Activated B cell treated with CpG ODN at 0.5 μM for 24 hours (primary cell): ENCODE measurements at regions not wholly inside any gene's neighbourhood (a gene's known extent, or its start where the extent isn't known, plus 50 kb on each side); places are given as distances from the start of the nearest gene placed in this dataset.

Experiments used
- ATAC-seq: fragments of 200-7000 bp; cut with Tn5 transposase; one replicate; pipeline ENCODE4 v1.10.0; 2021; ENCODE audit warnings: low read depth, mild to moderate bottlenecking, moderate library complexity
- CTCF ChIA-PET: fragments of 350-600 bp; sonication (Branson Sonifier 250); formaldehyde crosslinking; loops from one replicate; lab custom pipeline; 2021; ENCODE audit warnings: antibody characterized with exemption; lab: Charles Lee
- POLR2A ChIA-PET: fragments of 350-600 bp; sonication (Branson Sonifier 250); formaldehyde crosslinking; loops from one replicate; lab custom pipeline; 2021; ENCODE audit warnings: antibody characterized with exemption; lab: Charles Lee
- DNase-seq: peaks from one replicate; pipeline ENCODE4 v3.0.0; 2022
- H3K27ac Mint-ChIP-seq: one replicate; pipeline ENCODE4 v1.8.0; 2020; ENCODE audit warnings: mixed read lengths
- H3K27me3 Mint-ChIP-seq: one replicate; pipeline ENCODE4 v1.8.0; 2021; ENCODE audit warnings: mixed read lengths
- H3K36me3 Mint-ChIP-seq: one replicate; pipeline ENCODE4 v1.8.0; 2021; ENCODE audit warnings: low read depth, mixed read lengths
- H3K4me1 Mint-ChIP-seq: one replicate; pipeline ENCODE4 v1.8.0; 2021; ENCODE audit warnings: mixed read lengths
- H3K4me3 Mint-ChIP-seq: one replicate; pipeline ENCODE4 v1.8.0; 2020; ENCODE audit warnings: mild to moderate bottlenecking, mixed read lengths
- H3K9me3 Mint-ChIP-seq: one replicate; pipeline ENCODE4 v1.8.0; 2020; ENCODE audit warnings: mixed read lengths
- CTCF ChIP-seq: fragments of 200-600 bp; IDR thresholded peaks from one replicate; pipeline ENCODE4 v1.8.0; 2022; ENCODE audit warnings: antibody characterized with exemption, mild to moderate bottlenecking
- intact Hi-C: fragments of 100-400 bp; cut with micrococcal nuclease; formaldehyde crosslinking; loops from one replicate; pipeline ENCODE4 v1.15.1; 2024

- Mint-ChIP-seq H3K9me3 (peaks cover 4% of the 10 kb centered on the region), H3K27me3 (no peaks in the 10 kb centered on the region), H3K4me3 (no peak overlapping the region), H3K4me1 (no peaks in the 10 kb centered on the region), H3K27ac (no peak overlapping the region), H3K36me3 (no peaks in the 10 kb centered on the region)
- no peak for ATAC-seq
- POLR2A ChIA-PET = no interaction called here
- CTCF ChIA-PET = no interaction called here
- intact Hi-C loops = no loop called here
- TF ChIP-seq CTCF = no peak
- no peak for DNase-seq
Measured at GRCh38 chr4:127155116-127155515, 477.6 kb upstream of the INTU start.

DNA sequence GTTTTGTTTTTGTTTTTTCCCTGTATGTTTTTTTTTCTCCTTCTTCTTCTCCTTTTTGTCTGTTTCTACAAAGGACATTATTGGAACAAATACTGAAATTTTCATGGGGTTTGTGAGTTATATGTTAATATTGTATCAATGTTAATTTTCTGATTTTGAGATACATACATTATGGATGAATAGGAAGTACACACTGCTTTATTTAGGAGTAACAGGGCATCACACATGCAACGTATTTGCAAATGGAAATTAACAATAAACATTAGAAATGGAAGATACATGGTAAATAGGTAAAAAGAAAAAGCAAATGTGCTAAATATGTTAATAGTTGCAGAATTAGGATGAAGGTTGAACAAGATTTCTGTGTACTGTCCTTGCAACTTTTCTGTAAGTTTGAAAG is 477.2 kb upstream of the INTU start:
- Mint-ChIP-seq H3K4me3 (no peak overlapping the region), H3K27me3 (no peaks in the 10 kb centered on the region), H3K4me1 (no peaks in the 10 kb centered on the region), H3K9me3 (peaks cover 4% of the 10 kb centered on the region), H3K36me3 (no peaks in the 10 kb centered on the region), H3K27ac (no peak overlapping the region)
- intact Hi-C loops = no loop called here
- no peak for ATAC-seq
- POLR2A ChIA-PET = no interaction called here
- CTCF ChIA-PET = no interaction called here
- no peak for DNase-seq
- no peak for TF ChIP-seq CTCF

GRCh38 chr4:127162741-127163140 is 470.0 kb upstream of the INTU start:
- TF ChIP-seq CTCF = no peak
- no peaks in the 10 kb centered on the region for H3K4me1 Mint-ChIP-seq
- no peak for ATAC-seq
- no peak for DNase-seq
- H3K27ac Mint-ChIP-seq = no peak overlapping the region
- H3K36me3 Mint-ChIP-seq = no peaks in the 10 kb centered on the region
- POLR2A ChIA-PET = no interaction called here
- H3K27me3 Mint-ChIP-seq = no peaks in the 10 kb centered on the region
- CTCF ChIA-PET = no interaction called here
- intact Hi-C loops = no loop called here
- no peak overlapping the region for H3K4me3 Mint-ChIP-seq
- H3K9me3 Mint-ChIP-seq = peaks cover 8% of the 10 kb centered on the region

DNA sequence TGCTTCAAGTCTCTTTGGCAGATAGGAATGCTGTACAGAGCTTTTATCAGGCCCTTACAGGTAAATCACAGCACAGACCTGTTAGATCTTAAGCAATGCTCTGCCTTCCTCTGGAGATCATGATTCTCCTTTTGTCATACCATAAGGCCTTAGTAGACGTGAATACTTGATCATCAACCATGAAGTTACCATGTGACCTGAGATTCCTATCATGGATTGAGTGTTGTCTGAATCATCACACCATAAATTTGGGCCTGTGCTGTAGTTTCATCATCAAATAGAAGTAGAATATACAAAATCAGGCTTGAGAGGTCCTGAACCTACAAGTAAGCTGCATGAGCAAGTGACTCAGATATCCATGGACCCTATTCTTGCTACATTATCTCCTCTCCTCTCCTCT is 466.8 kb upstream of the INTU start:
- intact Hi-C loops = no loop called here
- ATAC-seq (no peak), DNase-seq (no peak)
- ChIA-PET POLR2A (no interaction called here), CTCF (no interaction called here)
- no peaks in the 10 kb centered on the region for H3K36me3 Mint-ChIP-seq
- H3K9me3 Mint-ChIP-seq = peaks cover 8% of the 10 kb centered on the region
- H3K27ac Mint-ChIP-seq = no peak overlapping the region
- no peak overlapping the region for H3K4me3 Mint-ChIP-seq
- H3K27me3 Mint-ChIP-seq = no peaks in the 10 kb centered on the region
- no peaks in the 10 kb centered on the region for H3K4me1 Mint-ChIP-seq
- no peak for TF ChIP-seq CTCF

- Mint-ChIP-seq H3K9me3 (peaks cover 6% of the 10 kb centered on the region), H3K27me3 (no peaks in the 10 kb centered on the region)
- intact Hi-C loops = no loop called here
Measured at GRCh38 chr4:127174201-127174600, 458.6 kb upstream of the INTU start.

More at GRCh38 chr4:127174201-127174600, 458.6 kb upstream of the INTU start:
- no peak for TF ChIP-seq CTCF
- Mint-ChIP-seq H3K4me1 (no peaks in the 10 kb centered on the region), H3K4me3 (no peak overlapping the region), H3K36me3 (no peaks in the 10 kb centered on the region), H3K27ac (no peak overlapping the region)
- DNase-seq (no peak), ATAC-seq (no peak)
- ChIA-PET CTCF (no interaction called here), POLR2A (no interaction called here)
